Superior temporal gyrus (tissue), 1 donor: ENCODE measurements at regions not wholly inside any gene's neighbourhood (a gene's known extent, or its start where the extent isn't known, plus 50 kb on each side); places are given as distances from the start of the nearest gene placed in this dataset.

Experiments
- DNase-seq: peaks from one replicate; pipeline ENCODE4 v3.0.0-alpha.2; 2016; ENCODE audit errors: extremely low spot score

GRCh38 chr10:125514206-125515162 lies 168.5 kb downstream of the TEX36 start:
- DNase-seq = no peak

GRCh38 chr10:125513429-125514182 lies 169.4 kb downstream of the TEX36 start:
- DNase-seq = no peak

- DNase-seq = no peak
Measured at GRCh38 chr10:125510998-125511397, 172.0 kb downstream of the TEX36 start.

GRCh38 chr10:125505648-125506047 lies 177.3 kb downstream of the TEX36 start:
- DNase-seq = no peak

GRCh38 chr10:125502276-125502675 lies 180.7 kb downstream of the TEX36 start:
- DNase-seq = no peak

- no peak for DNase-seq
Measured at GRCh38 chr10:125495386-125495785, 187.6 kb downstream of the TEX36 start.

- DNase-seq = no peak
Measured at GRCh38 chr10:125494651-125495239, 188.2 kb downstream of the TEX36 start.

- DNase-seq = no peak
Measured at GRCh38 chr10:125491381-125491780, 191.6 kb downstream of the TEX36 start.

GRCh38 chr10:125489731-125490130 lies 193.2 kb downstream of the TEX36 start:
- no peak for DNase-seq

GRCh38 chr10:125485665-125486064 lies 197.3 kb downstream of the TEX36 start:
- no peak for DNase-seq

- no peak for DNase-seq
Measured at GRCh38 chr10:125484035-125484732, 198.8 kb downstream of the TEX36 start.

GRCh38 chr10:125482637-125483036 lies 200.3 kb downstream of the TEX36 start:
- no peak for DNase-seq

GRCh38 chr10:125482108-125482507 lies 200.9 kb downstream of the TEX36 start:
- DNase-seq = no peak

GRCh38 chr10:125479059-125479458 lies 203.9 kb downstream of the TEX36 start:
- no peak for DNase-seq

- no peak for DNase-seq
Measured at GRCh38 chr10:125475815-125476214, 207.1 kb downstream of the TEX36 start.

- DNase-seq = no peak
Measured at GRCh38 chr10:125473143-125473793, 209.7 kb downstream of the TEX36 start.

GRCh38 chr10:125472010-125472607 lies 210.9 kb downstream of the TEX36 start:
- no peak for DNase-seq

- DNase-seq = no peak
Measured at GRCh38 chr10:125468278-125468677, 214.7 kb downstream of the TEX36 start.

GRCh38 chr10:125466685-125467084 lies 216.3 kb downstream of the TEX36 start:
- no peak for DNase-seq

GRCh38 chr10:125462845-125463244 lies 220.1 kb downstream of the TEX36 start:
- DNase-seq = no peak

GRCh38 chr10:125460326-125460725 lies 222.6 kb downstream of the TEX36 start:
- no peak for DNase-seq
